Thoracic aorta (tissue), 2 donors: ENCODE measurements at regions not wholly inside any gene's neighbourhood (a gene's known extent, or its start where the extent isn't known, plus 50 kb on each side); places are given as distances from the start of the nearest gene placed in this dataset.

ENCODE experiments used
- ATAC-seq: fragments of 150-250 bp; one replicate; pipeline ENCODE4 v1.8.0; 2017; ENCODE audit warnings: low read depth; ENCODE audit not compliant: insufficient number of reproducible peaks, low FRiP score
- DNase-seq: peaks from one replicate; pipeline ENCODE4 v3.0.0-alpha.2; 2020; ENCODE audit warnings: low spot score
- H3K27ac ChIP-seq, 2 donors: fragments of 200-600 bp; sonication (generic); 1 replicate in 1 of 2; 2 replicates in 1 of 2; pipeline ENCODE4 v1.5.1; 2016; ENCODE audit warnings: mild to moderate bottlenecking in 2 of 2, moderate library complexity in 2 of 2
- H3K27me3 ChIP-seq: fragments of 200-600 bp; sonication (generic); replicated peaks from 2 replicates; pipeline ENCODE4 v1.6.0; 2016; ENCODE audit warnings: mild to moderate bottlenecking; ENCODE audit not compliant: insufficient read depth
- H3K36me3 ChIP-seq: fragments of 200-600 bp; sonication (generic); one replicate; pipeline ENCODE4 v1.5.1; 2016
- H3K4me1 ChIP-seq, 2 donors: fragments of 200-600 bp; sonication (generic); 1 replicate in 1 of 2; 2 replicates in 1 of 2; pipeline versions ENCODE4 v1.5.1 to v1.6.0; 2016; ENCODE audit warnings: low read depth in 2 of 2, mild to moderate bottlenecking in 1 of 2; ENCODE audit not compliant: control insufficient read depth in 1 of 2
- H3K4me3 ChIP-seq: fragments of 200-600 bp; sonication (generic); 2 replicates; pipeline ENCODE4 v1.5.1; 2016; ENCODE audit warnings: mild to moderate bottlenecking
- H3K9me3 ChIP-seq: fragments of 200-600 bp; sonication (generic); 2 replicates; pipeline ENCODE4 v1.5.1; 2016
- CTCF ChIP-seq: fragments of 200-600 bp; sonication (generic); IDR thresholded peaks from one replicate; pipeline ENCODE4 v1.5.1; 2019; ENCODE audit warnings: antibody characterized with exemption

GRCh38 chr2:76288598-76288997 lies 577.9 kb upstream of the GCFC2 start:
- ATAC-seq (no peak), DNase-seq (no peak)
- no peaks in the 10 kb centered on the region for H3K9me3 ChIP-seq
- H3K36me3 ChIP-seq, result no peaks in the 10 kb centered on the region
- no peak for TF ChIP-seq CTCF
- no peak overlapping the region for H3K27ac ChIP-seq
- H3K4me3 ChIP-seq, result no peak overlapping the region
- H3K4me1 ChIP-seq, result no peaks in the 10 kb centered on the region
- no peaks in the 10 kb centered on the region for H3K27me3 ChIP-seq

DNA sequence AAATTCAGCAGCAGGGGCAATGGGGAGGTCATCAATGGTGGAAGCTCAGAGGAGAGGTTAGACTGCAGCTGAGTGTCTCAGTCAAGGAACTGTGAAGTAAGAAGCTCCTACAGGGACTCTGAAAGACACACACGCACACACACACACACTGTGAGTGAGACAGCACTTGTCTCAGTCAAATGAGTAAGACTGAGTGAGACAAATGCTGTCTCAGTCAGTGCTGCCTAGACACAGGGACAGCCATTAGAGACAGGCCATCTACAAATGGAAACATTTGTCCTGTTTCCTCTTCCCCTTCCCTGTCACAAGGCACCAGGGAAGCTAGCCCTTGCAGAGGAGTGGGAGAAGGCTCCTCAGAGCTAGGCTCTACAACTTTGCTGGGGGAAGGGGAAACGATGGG lies 577.4 kb upstream of the GCFC2 start:
- Histone ChIP-seq H3K4me3 (no peak overlapping the region), H3K27me3 (no peaks in the 10 kb centered on the region), H3K27ac (no peak overlapping the region), H3K4me1 (no peaks in the 10 kb centered on the region), H3K9me3 (no peaks in the 10 kb centered on the region), H3K36me3 (no peaks in the 10 kb centered on the region)
- ATAC-seq, result no peak
- no peak for TF ChIP-seq CTCF
- DNase-seq, result no peak

- ATAC-seq (no peak), DNase-seq (no peak)
- H3K9me3 ChIP-seq, result no peaks in the 10 kb centered on the region
- no peak overlapping the region for H3K4me3 ChIP-seq
- no peaks in the 10 kb centered on the region for H3K36me3 ChIP-seq
- no peak overlapping the region for H3K27ac ChIP-seq
- H3K4me1 ChIP-seq, result no peaks in the 10 kb centered on the region
- no peak for TF ChIP-seq CTCF
- H3K27me3 ChIP-seq, result no peaks in the 10 kb centered on the region
These were observed 572.6 kb upstream of the GCFC2 start for GRCh38 chr2:76283350-76283749.

DNA sequence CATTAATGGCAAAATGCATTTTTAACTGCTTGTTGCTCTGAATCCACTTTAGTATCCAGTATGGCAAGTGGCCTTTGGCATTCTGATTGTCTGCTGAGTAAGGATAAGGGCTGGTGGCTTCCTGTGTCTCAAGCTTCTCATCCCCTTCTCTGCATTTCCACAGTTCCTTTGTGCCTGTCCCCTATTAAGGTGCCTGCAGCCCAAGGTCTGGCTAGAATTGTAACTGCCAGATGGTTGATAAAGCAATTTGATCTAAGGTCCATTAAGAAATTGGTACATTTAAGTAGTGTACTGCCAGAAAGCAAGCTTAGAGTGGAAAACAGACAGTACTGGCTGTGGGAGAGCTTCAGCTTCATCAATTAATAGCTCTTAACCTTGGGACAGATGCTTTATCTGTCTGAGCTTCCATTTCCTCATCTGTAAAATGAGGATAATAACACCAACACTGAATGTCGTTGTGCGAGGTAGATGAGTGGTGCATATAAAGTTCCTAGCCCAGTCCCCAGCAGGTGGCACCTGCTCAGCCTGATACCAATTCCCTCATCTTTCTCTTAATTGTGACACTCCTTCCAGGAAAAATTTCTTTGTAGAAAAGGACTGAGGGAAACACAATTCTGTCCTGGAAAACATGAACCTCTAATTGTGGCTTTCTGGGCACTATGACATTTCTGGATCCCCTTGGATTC lies 570.6 kb upstream of the GCFC2 start:
- Histone ChIP-seq H3K4me3 (no peak overlapping the region), H3K4me1 (no peaks in the 10 kb centered on the region), H3K9me3 (no peaks in the 10 kb centered on the region), H3K27ac (no peak overlapping the region), H3K36me3 (no peaks in the 10 kb centered on the region), H3K27me3 (no peaks in the 10 kb centered on the region)
- ATAC-seq, result no peak
- no peak for TF ChIP-seq CTCF
- DNase-seq, result no peak

DNA sequence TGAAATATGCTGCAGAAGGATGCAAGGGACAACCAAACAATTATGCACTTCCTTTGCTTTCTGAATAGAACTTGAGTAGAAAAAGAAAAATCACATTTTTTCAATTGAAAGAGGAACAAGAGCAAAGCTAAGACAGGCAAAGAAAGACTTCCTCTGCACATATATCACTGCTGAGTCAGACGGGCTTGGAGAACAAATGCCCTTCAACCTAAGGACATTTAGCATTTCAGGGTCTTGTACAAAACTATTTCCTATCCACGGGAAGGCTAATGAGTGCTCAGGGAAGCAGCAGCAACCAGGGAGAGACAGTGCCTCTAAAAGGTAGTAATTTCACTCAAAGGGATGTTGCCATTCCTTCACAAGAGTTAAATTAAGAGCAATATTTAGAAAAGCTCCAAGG lies 570.0 kb upstream of the GCFC2 start:
- Histone ChIP-seq H3K27ac (no peak overlapping the region), H3K36me3 (no peaks in the 10 kb centered on the region), H3K27me3 (no peaks in the 10 kb centered on the region), H3K4me3 (no peak overlapping the region), H3K9me3 (no peaks in the 10 kb centered on the region), H3K4me1 (no peaks in the 10 kb centered on the region)
- ATAC-seq (no peak), DNase-seq (no peak)
- TF ChIP-seq CTCF, result no peak
